H9 (cell line): ENCODE measurements at regions not wholly inside any gene's neighbourhood (a gene's known extent, or its start where the extent isn't known, plus 50 kb on each side); places are given as distances from the start of the nearest gene placed in this dataset.

Experiments
- DNase-seq: peaks from one replicate; pipeline ENCODE4 v3.0.0-alpha.2; 2017
- H2AFZ ChIP-seq: one replicate; pipeline ENCODE4 v1.6.1; 2013; ENCODE audit warnings: mild to moderate bottlenecking, low read length, control low read depth, moderate library complexity
- H2AK5ac ChIP-seq: 2 replicates; pipeline ENCODE4 v1.6.1; 2013; ENCODE audit warnings: low read length, control low read depth, mixed read lengths; ENCODE audit not compliant: insufficient read length
- H2BK120ac ChIP-seq: one replicate; pipeline ENCODE4 v1.6.1; 2013; ENCODE audit warnings: low read depth, mild to moderate bottlenecking, low read length, control low read depth, inconsistent platforms; ENCODE audit not compliant: poor library complexity, severe bottlenecking
- H2BK12ac ChIP-seq: 2 replicates; pipeline ENCODE4 v1.6.1; 2013; ENCODE audit warnings: low read length, control low read depth, mixed read lengths, low read depth; ENCODE audit not compliant: insufficient read length
- H2BK15ac ChIP-seq: 2 replicates; pipeline ENCODE4 v1.6.1; 2013; ENCODE audit warnings: low read depth, low read length, control low read depth
- H2BK20ac ChIP-seq: one replicate; pipeline ENCODE4 v1.6.1; 2013; ENCODE audit warnings: low read depth, mild to moderate bottlenecking, low read length, control low read depth, inconsistent platforms; ENCODE audit not compliant: poor library complexity, severe bottlenecking
- H2BK5ac ChIP-seq: 2 replicates; pipeline ENCODE4 v1.6.1; 2013; ENCODE audit warnings: low read length, control low read depth, mixed read lengths; ENCODE audit not compliant: insufficient read length
- H3K14ac ChIP-seq: 2 replicates; pipeline ENCODE4 v1.6.1; 2013; ENCODE audit warnings: low read length, control low read depth; ENCODE audit not compliant: insufficient read depth
- H3K18ac ChIP-seq: 2 replicates; pipeline ENCODE4 v1.6.1; 2013; ENCODE audit warnings: low read depth, mild to moderate bottlenecking, mixed read lengths, low read length, control low read depth; ENCODE audit not compliant: insufficient read length
- H3K23ac ChIP-seq: 2 replicates; pipeline ENCODE4 v1.6.1; 2013; ENCODE audit warnings: low read length, control low read depth, mixed read lengths, low read depth; ENCODE audit not compliant: insufficient read length
- H3K23me2 ChIP-seq: 2 replicates; pipeline ENCODE4 v1.6.1; 2013; ENCODE audit warnings: low read depth, mild to moderate bottlenecking, mixed read lengths, low read length, control low read depth; ENCODE audit not compliant: insufficient read length, poor library complexity, severe bottlenecking
- H3K27ac ChIP-seq: 2 replicates; pipeline ENCODE4 v1.5.1; 2013; ENCODE audit warnings: low read length, control low read depth, mixed read lengths, low read depth; ENCODE audit not compliant: insufficient read length
- H3K27me3 ChIP-seq: 2 replicates; pipeline ENCODE4 v1.6.1; 2013; ENCODE audit warnings: low read length, control low read depth, inconsistent platforms; ENCODE audit not compliant: insufficient read depth
- H3K4ac ChIP-seq: 2 replicates; pipeline ENCODE4 v1.6.1; 2013; ENCODE audit warnings: low read depth, mild to moderate bottlenecking, control low read depth, inconsistent platforms, low read length, moderate library complexity
- H3K4me1 ChIP-seq: 2 replicates; pipeline ENCODE4 v1.6.1; 2013; ENCODE audit warnings: low read length, control low read depth, inconsistent platforms; ENCODE audit not compliant: insufficient read depth
- H3K4me2 ChIP-seq: 2 replicates; pipeline ENCODE4 v1.6.1; 2013; ENCODE audit warnings: low read length, control low read depth, mixed read lengths; ENCODE audit not compliant: insufficient read length, insufficient read depth
- H3K56ac ChIP-seq: 2 replicates; pipeline ENCODE4 v1.6.1; 2013; ENCODE audit warnings: low read depth, mild to moderate bottlenecking, mixed read lengths, low read length, control low read depth; ENCODE audit not compliant: insufficient read length
- H3K79me1 ChIP-seq: 2 replicates; pipeline ENCODE4 v1.6.1; 2013; ENCODE audit warnings: low read depth, mild to moderate bottlenecking, moderate library complexity, low read length, control low read depth, inconsistent platforms; ENCODE audit not compliant: insufficient read depth, poor library complexity, severe bottlenecking
- H3K79me2 ChIP-seq: 2 replicates; pipeline ENCODE4 v1.6.1; 2013; ENCODE audit warnings: low read length, control low read depth, inconsistent platforms; ENCODE audit not compliant: insufficient read depth
- H3K9ac ChIP-seq: 2 replicates; pipeline ENCODE4 v1.6.1; 2013; ENCODE audit warnings: low read length, control low read depth, mixed read lengths; ENCODE audit not compliant: insufficient read length; ENCODE audit errors: extremely low read depth
- H3K9me3 ChIP-seq: one replicate; pipeline ENCODE4 v1.6.1; 2013; ENCODE audit warnings: low read depth, low read length, inconsistent platforms; ENCODE audit not compliant: control insufficient read depth
- H3T11ph ChIP-seq: one replicate; pipeline ENCODE4 v1.6.1; 2013; ENCODE audit warnings: mild to moderate bottlenecking, low read length, control low read depth, inconsistent platforms
- H4K20me1 ChIP-seq: one replicate; pipeline ENCODE4 v1.6.1; 2013; ENCODE audit not compliant: control insufficient read depth, insufficient read length, insufficient read depth
- H4K5ac ChIP-seq: 2 replicates; pipeline ENCODE4 v1.6.1; 2013; ENCODE audit warnings: low read depth, mild to moderate bottlenecking, mixed read lengths, low read length, control low read depth; ENCODE audit not compliant: insufficient read length
- H4K8ac ChIP-seq: replicated peaks from 2 replicates; pipeline ENCODE4 v1.6.1; 2013; ENCODE audit warnings: low read length, control low read depth, mixed read lengths, low read depth; ENCODE audit not compliant: insufficient read length
- H4K91ac ChIP-seq: 2 replicates; pipeline ENCODE4 v1.6.1; 2013; ENCODE audit warnings: low read depth, mild to moderate bottlenecking, moderate library complexity, mixed read lengths, low read length, control low read depth; ENCODE audit not compliant: insufficient read length
- H3K27ac Mint-ChIP-seq, 3 experiments: 2 replicates in 2 of 3; 3 replicates in 1 of 3; pipeline ENCODE4 v1.8.0; 2020 to 2021; ENCODE audit warnings: mixed read lengths in 3 of 3, mild to moderate bottlenecking in 1 of 3, moderate library complexity in 1 of 3
- H3K27me3 Mint-ChIP-seq: 2 replicates; pipeline ENCODE4 v1.8.0; 2021; ENCODE audit warnings: low read depth, mild to moderate bottlenecking, moderate library complexity, mixed read lengths
- H3K36me3 Mint-ChIP-seq, 3 experiments: 2 replicates in 2 of 3; 3 replicates in 1 of 3; pipeline ENCODE4 v1.8.0; 2020 to 2021; ENCODE audit warnings: low read depth in 3 of 3, mixed read lengths in 3 of 3; ENCODE audit not compliant: insufficient read depth in 1 of 3
- H3K4me1 Mint-ChIP-seq, 2 experiments: 2 replicates each; pipeline ENCODE4 v1.8.0; 2020; ENCODE audit warnings: mixed read lengths in 2 of 2
- H3K4me3 Mint-ChIP-seq, 2 experiments: 2 replicates in 1 of 2; 3 replicates in 1 of 2; pipeline ENCODE4 v1.8.0; 2020 to 2021; ENCODE audit warnings: mild to moderate bottlenecking in 2 of 2, mixed read lengths in 2 of 2, moderate library complexity in 1 of 2
- H3K9me3 Mint-ChIP-seq, 2 experiments: 2 replicates in 1 of 2; 3 replicates in 1 of 2; pipeline ENCODE4 v1.8.0; 2020; ENCODE audit warnings: mild to moderate bottlenecking in 2 of 2, mixed read lengths in 2 of 2, moderate library complexity in 1 of 2
- WGBS: extraction: QIAGEN DNeasy Blood & Tissue Kit; methylation state at CpG from one replicate; pipeline ENCODE4 v1.1.7; 2013; ENCODE audit warnings: missing lambda C conversion rate, low lambda C conversion rate, mixed read lengths; ENCODE audit not compliant: insufficient read length; ENCODE audit errors: extremely low coverage; 5-methylcytosine and 5-hydroxymethylcytosine counted together
- TF ChIP-seq, protein P1 (sequence below): fragments of 200-600 bp; sonication (generic); conservative IDR thresholded peaks from 3 replicates; pipeline ENCODE4 v1.8.0; 2021; ENCODE audit warnings: antibody characterized with exemption, mild to moderate bottlenecking

DNA sequence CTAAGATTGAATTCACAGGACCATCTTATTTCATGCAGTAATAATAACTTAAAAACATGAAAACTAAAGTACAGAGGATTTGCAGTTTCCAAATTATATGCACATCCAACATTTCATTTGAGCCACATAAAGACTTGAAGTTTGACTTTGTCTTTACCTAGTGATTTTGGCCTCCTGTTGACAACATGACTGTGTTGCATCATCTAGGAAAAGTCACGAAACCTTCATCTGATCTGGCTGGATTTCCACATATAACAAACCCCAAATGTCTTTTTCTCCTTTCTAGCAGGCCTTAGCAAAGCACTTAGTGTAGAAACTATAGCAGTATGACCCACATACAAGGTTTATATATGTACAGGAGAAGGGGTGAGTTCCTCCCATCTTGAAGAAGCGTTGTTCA lies 406.5 kb upstream of the CDH5 start:
- Histone ChIP-seq H3K23ac (no peak overlapping the region), H3K4ac (no peak overlapping the region), H3K4me1 (no peaks in the 10 kb centered on the region; the same call in 1 of the 2 replicates), H3K9ac (no peak overlapping the region), H2AK5ac (no peak overlapping the region), H3K18ac (no peak overlapping the region), H3K23me2 (no peaks in the 10 kb centered on the region), H2BK12ac (no peak overlapping the region), H2BK15ac (no peak overlapping the region), H2BK120ac (no peak overlapping the region), H3K27me3 (no peaks in the 10 kb centered on the region), H3K79me2 (no peaks in the 10 kb centered on the region), H4K20me1 (no peaks in the 10 kb centered on the region), H2BK5ac (no peak overlapping the region), H2BK20ac (no peak overlapping the region), H3K79me1 (no peaks in the 10 kb centered on the region), H4K5ac (no peak overlapping the region), H3K9me3 (no peaks in the 10 kb centered on the region), H2AFZ (no peak overlapping the region), H3K4me2 (no peak overlapping the region), H3T11ph (no peak overlapping the region), H4K8ac (no peak overlapping the region), H3K14ac (no peak overlapping the region), H3K56ac (no peak overlapping the region), H4K91ac (no peak overlapping the region), H3K27ac (no peak overlapping the region)
- Mint-ChIP-seq H3K27ac (no peak overlapping the region), H3K9me3 (no peaks in the 10 kb centered on the region), H3K4me3 (no peak overlapping the region), H3K27me3 (peaks cover 5% of the 10 kb centered on the region), H3K36me3 (no peaks in the 10 kb centered on the region), H3K4me1 (peaks cover 15 to 19% of the 10 kb centered on the region in 2 experiments)
- TF ChIP-seq, protein P1, sequence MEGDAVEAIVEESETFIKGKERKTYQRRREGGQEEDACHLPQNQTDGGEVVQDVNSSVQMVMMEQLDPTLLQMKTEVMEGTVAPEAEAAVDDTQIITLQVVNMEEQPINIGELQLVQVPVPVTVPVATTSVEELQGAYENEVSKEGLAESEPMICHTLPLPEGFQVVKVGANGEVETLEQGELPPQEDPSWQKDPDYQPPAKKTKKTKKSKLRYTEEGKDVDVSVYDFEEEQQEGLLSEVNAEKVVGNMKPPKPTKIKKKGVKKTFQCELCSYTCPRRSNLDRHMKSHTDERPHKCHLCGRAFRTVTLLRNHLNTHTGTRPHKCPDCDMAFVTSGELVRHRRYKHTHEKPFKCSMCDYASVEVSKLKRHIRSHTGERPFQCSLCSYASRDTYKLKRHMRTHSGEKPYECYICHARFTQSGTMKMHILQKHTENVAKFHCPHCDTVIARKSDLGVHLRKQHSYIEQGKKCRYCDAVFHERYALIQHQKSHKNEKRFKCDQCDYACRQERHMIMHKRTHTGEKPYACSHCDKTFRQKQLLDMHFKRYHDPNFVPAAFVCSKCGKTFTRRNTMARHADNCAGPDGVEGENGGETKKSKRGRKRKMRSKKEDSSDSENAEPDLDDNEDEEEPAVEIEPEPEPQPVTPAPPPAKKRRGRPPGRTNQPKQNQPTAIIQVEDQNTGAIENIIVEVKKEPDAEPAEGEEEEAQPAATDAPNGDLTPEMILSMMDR = no peak
- DNase-seq = no peak
- no CpG with 5 or more reads among the region's 2 CpGs for whole genome bisulfite sequencing
